ENCODE measurements at regions not wholly inside any gene's neighbourhood (a gene's known extent, or its start where the extent isn't known, plus 50 kb on each side); places are given as distances from the start of the nearest gene placed in this dataset.
A peak's percentile ranks its signal among the peaks of the same experiment; 100 is the strongest.

DNA sequence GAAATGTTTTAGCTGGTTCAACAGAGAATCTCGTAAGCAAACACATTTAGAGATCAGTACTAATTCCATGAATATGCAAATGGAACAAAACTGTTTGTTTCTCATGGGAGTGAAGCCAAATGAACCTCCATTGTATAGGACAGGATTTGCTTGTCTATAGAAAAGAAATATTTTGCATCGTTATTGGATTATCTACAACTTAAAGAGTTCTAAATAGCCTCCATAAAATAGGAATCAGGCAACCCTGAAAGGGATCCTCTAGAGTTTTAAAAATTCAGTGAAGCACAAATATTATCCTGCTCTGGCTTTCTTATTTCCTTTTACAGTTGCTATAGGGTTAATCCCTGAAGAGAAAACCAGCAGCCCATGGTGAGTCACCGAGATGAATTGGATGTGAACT, 378.4 kb upstream of the NRXN1 start:
- DNase-seq, result no peak

DNA sequence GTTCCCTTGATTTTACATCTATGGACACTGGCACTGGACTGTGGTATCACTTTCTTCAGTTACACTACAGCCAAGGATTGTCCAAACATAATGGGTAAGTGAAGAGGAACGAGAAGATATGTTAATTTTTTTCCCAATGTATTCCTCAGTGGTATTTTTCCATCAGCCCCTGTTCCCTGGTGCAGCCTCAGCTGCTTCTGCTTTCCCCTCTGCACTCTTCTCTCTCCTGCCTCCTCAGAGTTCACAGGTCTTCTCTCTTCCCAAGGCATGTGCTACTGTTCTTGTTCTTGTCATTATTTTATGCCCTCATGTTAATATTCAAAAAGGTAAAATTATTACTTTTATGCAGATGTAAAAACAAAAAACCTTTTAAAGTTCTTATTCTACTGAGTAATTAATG, 378.0 kb upstream of the NRXN1 start:
- DNase-seq, result no peak

DNA sequence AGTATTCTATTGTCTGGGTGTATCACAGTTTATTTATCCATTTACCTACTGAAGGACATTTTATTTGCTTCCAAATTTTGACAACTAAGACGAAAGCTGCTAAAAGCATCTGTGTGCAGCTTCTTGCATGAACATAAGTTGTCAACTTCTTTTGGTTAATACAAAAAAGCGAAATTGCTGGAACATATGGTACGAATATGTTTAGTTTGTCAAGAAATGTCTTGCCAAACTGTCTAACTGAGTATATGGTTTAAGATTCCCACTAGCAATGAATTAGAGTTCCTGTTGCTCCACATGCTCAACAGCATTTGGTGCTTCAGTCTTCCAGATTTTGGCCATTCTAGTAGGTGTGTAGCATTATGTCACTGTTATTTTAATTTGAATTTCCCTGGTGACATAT, 372.3 kb upstream of the NRXN1 start:
- DNase-seq, result no peak

DNA sequence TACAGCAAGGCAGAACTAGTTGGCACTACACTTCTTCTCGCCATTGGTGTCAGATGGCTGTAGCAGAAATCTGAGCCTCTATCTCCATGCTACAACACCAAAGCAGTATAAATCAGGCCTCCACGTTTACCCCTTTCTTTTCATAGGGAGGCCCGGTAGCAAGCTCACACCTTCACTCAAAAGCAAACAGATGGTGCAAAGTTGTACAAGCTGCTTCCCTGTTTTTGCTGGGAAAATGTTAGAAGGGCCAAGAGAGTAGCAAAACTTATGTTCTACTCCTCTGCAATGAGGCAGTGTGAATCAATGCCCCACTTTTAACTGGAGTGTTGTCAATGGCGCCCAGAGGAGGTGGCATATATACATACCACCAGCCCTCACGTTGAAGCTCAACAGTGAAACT, 369.6 kb upstream of the NRXN1 start:
- no peak for DNase-seq

DNA sequence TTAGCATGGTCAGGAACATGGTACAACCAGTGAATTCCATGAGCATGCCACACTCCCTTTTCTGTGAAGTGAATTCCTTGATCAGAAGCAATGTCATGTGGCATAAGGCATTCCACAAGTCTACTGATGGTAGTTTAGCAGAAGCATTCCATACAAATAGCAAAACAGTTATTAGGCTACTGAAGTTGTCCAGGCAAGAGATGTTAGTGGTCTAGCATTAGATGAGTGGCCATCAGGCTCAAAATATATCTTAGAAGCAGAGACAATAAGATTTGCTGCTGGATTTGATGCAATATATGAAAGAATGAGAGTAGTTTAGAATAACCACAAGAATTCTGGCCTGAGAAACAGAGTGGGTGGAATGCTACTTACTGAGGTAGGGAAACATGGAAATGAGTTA, 355.3 kb upstream of the NRXN1 start:
- no peak for DNase-seq

DNA sequence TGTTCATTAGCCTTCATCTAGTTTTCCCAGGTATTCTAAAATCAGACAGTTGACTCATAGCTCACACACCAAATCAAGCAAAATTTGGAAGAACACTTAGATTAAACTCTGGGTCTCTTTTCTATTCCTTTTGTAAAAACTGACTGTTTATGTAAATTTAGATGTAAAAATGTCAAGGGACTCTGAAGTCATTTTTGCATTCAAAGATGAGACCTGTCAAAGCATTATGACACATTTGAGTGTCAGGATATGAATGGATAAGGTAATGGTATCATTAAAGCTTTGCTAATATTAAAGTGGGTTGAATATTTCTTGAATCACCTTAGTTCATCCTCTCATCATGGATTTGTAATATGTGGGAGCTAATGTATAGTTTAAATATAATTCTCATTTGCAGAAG, 348.1 kb upstream of the NRXN1 start:
- DNase-seq, result no peak

DNA sequence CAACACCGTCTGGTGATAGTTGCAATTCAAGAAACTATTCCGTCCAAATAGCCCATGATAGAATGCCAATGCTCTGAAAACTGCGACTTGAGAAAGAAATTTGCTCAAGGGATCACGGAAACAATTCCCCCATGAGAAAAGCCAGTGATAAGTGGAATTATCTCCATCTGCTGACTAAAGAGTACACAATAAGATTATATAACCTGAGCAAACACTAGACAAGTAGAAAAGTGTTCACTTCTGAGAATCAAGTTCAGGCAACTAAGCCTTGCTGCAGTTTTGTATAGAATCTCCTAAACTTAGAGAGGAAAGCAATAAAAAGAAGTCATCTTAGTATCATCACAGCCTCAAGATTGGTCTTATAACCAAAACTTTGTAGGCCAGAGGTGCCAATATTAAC, 336.3 kb upstream of the NRXN1 start:
- no peak for DNase-seq

DNA sequence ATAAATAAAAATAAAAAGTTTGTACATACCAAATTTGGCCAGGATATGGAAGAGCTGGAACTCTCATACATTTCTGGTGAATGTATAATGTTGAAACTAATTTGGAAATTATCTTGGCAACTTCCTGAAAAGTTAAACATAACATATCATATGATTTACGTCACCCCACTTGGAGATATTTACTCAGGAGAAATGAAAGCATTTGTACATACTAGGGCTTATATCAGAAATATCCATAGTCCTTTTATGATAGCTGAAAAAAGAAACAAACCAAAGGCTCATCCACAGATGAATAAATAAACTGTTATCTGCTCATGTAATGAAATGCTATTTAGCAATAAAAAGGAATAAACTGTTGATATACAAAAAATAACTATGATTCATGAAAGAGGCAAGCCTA, 318.2 kb upstream of the NRXN1 start:
- peak; percentile 8 for DNase-seq

DNA sequence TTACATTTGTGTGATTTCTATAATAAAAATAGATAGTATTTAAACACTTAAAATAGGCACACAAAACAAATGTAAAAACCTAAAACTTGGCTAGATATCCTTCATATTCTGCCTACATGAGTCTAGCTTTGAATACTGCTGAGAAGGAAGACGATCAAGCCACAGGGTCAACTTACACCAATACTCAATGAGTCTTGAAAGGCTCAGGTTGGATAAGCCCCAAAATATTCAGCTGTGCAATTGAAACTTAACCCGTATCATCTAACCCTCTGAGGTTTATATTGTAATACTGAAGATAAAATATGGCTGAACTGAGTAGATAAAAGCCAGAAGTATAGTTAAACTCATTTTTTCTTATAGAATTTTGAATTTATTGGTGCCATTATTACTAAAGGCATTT, 313.0 kb upstream of the NRXN1 start:
- DNase-seq, result no peak

DNA sequence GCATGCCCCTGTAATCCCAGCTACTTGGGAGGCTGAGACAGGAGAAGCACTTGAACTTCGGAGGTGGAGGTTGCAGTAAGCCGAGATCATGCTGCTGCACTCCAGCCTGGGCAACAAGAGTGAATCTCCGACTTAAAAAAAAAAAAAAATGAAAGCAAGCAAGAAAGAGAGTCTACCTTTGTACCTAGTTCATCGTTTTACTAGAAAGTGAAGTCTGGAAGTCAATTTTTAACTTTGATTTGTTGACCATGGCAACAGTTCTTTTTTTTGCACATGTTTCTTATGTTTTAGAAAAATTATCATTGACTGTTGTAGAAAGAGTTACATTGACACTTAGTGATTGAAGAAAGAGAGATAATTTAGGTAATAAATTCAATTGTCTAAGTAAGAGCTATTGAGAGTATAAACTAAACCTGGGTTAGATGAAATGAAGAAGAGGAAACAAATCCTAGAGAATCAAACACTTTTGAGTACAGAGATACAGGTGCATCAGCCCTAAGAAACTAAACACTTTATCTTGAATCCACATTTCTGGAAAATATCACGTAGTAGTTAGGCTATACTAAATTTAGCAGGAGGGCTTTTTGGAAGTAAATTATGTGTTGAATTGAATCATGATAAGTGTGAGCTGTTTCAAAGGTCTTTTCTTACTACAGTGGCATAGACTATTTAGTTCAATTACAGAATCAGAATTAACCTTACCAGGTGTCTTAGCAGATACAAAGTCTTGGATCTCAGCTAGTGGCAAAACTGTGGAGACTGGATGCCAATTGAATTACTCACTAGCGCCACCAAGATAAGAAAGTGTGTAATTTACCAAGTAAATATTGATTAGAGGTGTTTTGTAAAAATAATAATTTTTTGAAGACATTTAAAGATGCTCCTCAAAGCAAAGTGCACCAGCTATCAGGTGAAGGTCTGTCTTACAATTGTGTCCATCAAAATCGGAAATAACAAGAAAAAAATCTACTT, 303.4 kb upstream of the NRXN1 start:
- no peak for DNase-seq

DNA sequence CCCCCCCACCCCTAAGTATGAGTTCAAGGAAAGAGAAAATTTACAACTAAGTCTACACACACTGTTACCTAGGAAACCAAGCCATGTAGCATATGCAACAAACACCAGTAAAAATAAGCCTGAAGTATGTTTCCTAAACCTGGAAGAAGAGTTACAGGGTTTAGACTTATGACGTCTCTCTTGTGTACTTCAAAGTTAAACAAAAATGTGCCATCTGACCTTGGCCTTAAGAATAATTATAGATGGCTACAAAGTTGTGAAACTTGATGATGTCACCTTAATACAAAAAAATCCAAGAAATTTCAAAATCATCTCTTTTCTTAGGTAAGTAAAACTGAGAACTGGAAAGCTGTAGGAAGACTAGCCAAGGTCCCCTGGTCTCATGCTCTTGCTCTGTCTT, 297.6 kb upstream of the NRXN1 start:
- no peak for DNase-seq

DNA sequence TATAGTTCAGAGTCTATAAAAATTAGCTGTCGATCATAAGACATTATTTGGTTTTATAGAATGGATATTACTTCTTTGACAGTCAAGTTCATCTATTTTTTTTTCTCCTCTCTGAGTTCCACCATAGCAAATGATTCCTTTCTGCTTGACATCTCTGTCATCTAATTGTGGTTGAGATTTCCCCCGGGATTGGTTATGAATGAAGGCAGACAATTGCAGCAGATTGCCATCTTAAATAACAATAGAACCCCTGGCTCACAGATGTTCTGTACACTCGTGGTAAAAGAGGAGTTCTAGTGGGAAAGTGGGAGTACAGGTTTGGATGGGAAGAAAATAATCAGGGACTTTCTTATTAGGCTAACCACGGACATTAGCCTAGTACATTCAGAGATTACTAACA, 292.1 kb upstream of the NRXN1 start:
- no peak for DNase-seq

DNA sequence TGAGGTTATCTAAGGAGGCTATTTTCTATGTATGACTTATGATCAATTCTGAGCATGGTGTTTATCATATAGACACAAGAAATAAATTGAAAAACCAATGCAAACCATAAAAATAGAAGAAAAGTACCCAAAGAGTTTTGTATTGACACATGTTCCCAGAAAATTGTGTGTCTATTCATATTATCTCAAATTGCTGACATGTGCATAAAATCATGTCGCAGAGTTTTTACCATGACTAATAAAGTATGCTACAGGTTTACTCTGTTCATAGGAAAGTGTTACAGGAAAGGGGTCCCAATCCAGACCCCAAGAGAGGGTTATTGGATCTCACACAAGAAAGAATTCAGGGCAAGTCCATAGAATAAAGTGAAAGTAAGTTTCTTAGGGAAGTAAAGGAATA, 290.7 kb upstream of the NRXN1 start:
- no peak for DNase-seq

DNA sequence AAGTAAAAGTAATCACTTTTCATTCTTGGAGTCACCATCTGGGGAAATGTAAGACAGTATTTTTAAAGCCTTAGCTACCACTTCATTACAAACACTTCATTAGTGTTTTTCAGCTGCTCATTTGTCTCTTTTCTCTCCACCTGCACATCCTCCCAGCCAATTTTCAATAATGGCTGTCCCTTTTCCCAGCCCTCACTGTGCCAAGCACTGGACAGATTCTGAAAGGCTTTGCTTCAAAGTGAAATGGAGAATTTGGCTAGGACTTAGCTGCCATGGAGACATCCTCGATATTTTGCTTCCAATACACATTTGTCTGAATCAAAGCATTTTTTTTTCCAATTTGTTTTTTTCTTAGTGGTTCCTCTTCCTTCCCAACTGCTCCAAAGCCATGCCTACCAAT, 272.4 kb upstream of the NRXN1 start:
- no peak for DNase-seq

DNA sequence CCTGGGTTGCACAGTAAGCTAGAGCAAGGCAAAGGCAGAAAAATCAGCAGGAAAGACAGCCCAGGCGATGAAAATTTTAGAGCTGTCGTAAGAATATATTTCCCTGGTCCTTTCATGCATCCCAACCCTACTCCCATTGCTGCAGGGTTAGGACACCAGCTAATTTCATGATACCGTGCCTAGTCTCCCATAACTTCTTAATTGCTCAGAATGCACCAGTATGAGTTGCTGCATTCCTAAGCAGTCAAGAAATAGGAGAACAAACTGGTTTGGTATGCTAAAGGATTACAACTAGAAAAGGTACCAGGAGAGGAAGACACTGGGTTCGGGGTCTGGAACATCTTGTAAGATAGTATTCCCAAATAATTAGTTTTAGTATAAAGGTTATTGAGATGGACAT, 269.4 kb upstream of the NRXN1 start:
- no peak for DNase-seq

DNA sequence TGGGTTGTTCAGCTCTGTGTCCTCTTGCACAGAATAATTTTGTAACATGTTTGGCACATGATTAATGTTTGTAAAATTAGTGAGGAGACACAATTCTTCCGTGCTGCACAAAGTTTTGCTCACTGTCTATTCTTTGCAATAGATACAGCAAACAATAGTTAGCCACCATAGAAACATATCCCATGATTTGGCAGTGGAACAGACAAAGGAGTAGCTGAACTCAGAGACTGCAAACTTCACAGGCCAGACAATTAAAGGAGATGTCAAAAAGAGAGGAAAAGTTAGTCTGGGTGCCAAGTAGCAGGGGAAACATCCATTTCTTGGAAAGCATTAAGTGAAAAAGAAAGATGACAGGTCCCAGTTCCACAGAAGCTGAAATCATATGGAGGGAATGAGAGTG, 267.4 kb upstream of the NRXN1 start:
- DNase-seq, result no peak

DNA sequence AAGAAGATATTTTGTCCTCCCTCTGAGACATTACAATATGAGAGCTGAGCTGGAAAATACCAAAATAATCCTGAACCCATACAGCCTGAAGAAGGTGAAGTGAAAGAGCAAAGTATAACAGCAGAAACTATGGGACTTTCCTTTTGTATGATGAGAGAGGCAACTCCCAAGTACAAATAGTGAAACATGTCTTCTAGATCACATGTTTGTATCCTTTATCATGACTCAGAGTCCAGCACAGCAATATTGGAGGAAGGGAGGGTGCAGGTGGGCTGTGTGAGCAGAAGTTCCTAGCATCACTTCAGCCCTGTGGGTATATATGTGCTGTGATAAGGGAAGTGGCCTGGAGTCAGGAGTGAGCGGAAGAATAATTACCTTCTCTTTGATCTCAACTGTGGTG, 265.6 kb upstream of the NRXN1 start:
- no peak for DNase-seq

DNA sequence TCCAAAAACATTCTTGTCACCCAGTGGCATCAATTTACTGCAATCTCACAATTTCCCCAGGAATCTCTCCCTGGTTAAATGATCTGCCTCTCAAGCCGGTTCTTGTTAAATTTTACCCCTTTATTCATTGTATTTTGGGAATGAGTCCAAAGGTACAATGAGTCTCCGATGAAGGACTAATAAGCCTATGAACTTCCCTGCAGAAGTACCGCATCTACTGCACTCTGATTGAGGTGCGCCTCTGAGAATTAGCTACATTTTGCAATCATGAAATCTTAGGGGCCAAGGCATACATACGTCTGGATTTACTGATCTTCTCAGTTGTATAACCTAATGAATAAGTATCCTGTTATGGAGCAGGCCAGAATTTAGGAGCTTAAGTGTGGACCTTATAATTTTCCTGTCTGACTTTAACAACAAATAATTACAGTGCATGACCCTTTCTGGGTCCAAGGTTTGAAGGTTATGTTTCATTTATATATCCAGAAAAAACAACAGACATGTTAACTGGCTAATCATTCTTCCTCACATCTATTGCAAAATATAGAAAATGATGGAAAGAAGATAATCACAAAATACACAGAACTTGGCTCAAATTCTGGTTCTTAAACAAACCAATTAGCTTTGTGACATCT, 261.8 kb upstream of the NRXN1 start:
- no peak for DNase-seq

DNA sequence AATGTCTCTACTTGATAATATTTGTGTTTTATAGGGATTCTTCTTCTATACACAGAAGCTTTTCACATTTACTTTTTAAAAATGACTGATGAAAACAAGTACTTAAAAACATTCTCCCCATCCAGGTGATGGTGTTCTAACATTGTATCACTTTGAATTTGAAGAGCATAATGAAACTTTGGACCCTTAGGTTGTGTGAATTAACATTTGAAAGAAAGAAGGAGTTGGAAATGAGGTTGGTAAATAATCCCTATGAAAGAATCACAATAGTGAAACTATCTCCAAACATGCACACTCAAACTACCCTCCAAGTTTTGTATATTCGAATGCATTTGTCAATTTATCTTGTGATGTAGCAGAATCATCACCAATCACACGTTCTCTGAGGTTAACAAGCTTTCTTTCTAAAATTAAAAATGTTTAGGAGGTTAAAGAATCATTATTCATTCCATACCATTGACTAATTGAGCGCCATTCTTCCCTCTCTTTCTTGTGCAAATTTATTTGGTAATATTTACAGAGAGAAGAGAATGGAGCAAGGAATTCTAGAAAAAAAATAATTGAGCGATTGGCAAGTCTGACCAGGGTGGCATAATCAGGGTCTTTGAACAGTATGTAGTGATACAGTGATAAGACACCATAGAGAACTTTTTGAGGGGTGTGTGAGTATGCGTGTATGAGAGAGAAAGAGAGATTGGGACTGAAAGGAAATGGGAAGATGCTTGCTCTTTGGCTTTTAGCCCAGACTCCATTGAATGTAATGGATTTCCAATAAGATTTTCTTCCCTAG, 260.0 kb upstream of the NRXN1 start:
- DNase-seq, result no peak

DNA sequence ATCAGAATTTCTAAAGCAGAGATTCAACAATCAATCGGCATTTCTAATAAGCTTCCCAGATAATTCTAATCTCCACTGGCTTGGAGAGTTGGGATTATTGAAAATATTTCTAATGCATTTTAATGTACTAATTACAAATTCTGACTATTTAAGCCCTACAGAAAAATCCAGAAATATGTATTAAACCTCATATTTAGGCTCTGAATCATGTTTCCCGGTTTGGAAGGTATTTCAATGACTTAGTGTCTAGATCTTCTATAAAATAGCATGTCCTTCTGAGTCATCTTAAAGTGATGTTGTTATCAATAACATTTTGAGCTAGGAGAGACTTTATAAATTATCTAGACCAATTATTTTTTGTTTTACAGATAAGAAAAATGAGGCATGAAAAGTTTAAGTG, 258.8 kb upstream of the NRXN1 start:
- no peak for DNase-seq

DNA sequence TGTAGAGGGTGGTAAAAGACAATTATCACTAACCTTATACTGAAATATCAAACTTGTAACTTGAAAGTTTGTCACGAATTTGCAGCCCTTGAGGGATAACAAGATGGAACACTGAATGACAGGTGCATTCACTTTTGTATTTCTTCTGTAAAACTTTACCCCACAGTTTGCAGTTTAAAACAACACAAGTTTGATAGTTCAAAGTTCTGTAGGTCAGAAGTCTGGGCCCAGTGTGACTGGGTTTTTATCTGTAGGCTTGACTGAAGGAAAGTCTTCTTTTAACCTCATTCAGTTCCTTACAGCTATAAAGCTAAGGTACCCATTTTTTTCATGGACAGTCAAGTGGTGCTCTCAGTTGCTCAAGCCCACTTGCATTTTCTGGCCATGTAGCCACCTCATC, 257.1 kb upstream of the NRXN1 start:
- DNase-seq, result no peak

DNA sequence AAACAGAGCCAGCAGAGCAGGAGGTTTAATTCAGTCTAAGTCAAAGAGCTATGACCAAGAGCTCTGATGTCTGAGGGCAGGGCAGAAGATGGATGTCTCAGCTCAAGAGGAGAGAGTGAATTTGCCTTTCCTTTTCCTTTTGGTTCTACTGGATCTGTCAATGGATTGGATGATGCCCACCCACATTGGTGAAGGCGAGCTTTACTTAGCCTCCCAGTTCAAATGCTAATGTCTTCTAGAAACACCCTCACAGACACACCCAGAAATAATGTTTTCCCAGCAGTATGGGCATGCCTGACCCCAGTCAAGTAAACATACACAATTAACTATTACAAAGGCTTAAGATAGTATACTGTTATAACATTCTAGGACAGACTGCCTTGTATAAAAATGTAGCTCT, 236.3 kb upstream of the NRXN1 start:
- no peak for DNase-seq

DNA sequence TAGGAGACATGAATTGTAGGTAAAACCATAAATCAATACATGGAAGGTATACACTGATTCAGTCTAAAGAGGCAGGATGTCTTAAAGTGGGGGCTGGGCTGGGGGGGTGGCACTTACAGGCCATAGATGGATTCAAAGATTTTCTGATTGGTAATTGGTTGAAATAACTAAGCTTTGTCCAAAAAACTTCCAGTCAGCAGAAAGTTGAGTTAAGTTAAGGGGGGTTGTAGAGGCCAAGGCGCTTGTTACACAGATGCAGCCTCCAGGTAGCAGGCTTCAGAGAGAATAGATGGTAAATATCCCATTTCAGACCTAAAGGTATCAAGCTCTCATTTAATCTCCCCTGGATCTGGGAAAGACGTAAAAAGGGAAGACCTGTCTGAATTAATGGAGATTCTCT, 233.6 kb upstream of the NRXN1 start:
- no peak for DNase-seq

DNA sequence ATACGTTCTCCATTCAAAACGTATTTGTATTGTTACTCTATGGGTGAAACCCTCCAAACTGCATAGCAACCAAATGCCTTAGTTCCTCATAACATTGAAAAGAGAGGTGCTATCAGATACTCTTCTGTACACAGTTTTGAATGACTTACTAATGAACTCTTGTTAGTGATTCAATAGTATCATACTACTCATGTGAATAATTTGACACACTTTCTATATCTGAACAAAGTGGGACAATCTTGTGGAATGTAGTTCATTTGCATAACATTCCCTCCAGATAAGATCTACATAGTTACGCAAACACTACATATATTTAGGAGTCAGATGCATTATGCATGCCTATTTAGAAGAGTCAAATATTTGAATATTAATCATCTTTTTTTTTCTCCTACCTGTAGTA, 232.0 kb upstream of the NRXN1 start:
- DNase-seq, result no peak
